Mesenchymal stem cell (in vitro differentiated cells and primary cell): ENCODE measurements at regions not wholly inside any gene's neighbourhood (a gene's known extent, or its start where the extent isn't known, plus 50 kb on each side); places are given as distances from the start of the nearest gene placed in this dataset.
"Not testable (repeated sequence)": the region's sequence is repeated elsewhere in the genome, so short reads cannot be mapped to it uniquely, and the experiment has no call there.

Experiments used
- DNase-seq: peaks from one replicate; pipeline ENCODE4 v3.0.0-alpha.2; 2013
- H2AFZ ChIP-seq: one replicate; pipeline ENCODE4 v1.6.1; 2013; ENCODE audit warnings: low read depth, mild to moderate bottlenecking, control low read depth, inconsistent platforms, low read length, moderate library complexity
- H2AK5ac ChIP-seq: 2 replicates; pipeline ENCODE4 v1.6.1; 2013; ENCODE audit warnings: low read length, moderate library complexity, mild to moderate bottlenecking, inconsistent platforms; ENCODE audit not compliant: severe bottlenecking
- H2BK120ac ChIP-seq: one replicate; pipeline ENCODE4 v1.6.1; 2013; ENCODE audit warnings: low read depth, mild to moderate bottlenecking, inconsistent platforms, low read length, moderate library complexity
- H2BK12ac ChIP-seq, 2 experiments: one replicate each; pipeline ENCODE4 v1.6.1; 2013; ENCODE audit warnings: inconsistent platforms in 2 of 2, low read length in 2 of 2, mild to moderate bottlenecking in 2 of 2, moderate library complexity in 2 of 2, control low read depth in 1 of 2
- H2BK15ac ChIP-seq: one replicate; pipeline ENCODE4 v1.6.1; 2013; ENCODE audit warnings: mild to moderate bottlenecking, low read depth, inconsistent platforms; ENCODE audit not compliant: poor library complexity, severe bottlenecking
- H2BK5ac ChIP-seq: 2 replicates; pipeline ENCODE4 v1.6.1; 2013; ENCODE audit warnings: low read depth, mild to moderate bottlenecking, low read length, control low read depth, inconsistent platforms; ENCODE audit not compliant: poor library complexity, severe bottlenecking
- H3K14ac ChIP-seq, 2 experiments: one replicate each; pipeline ENCODE4 v1.6.1; 2013; ENCODE audit warnings: inconsistent platforms in 2 of 2, low read length in 2 of 2, control low read depth in 1 of 2, mild to moderate bottlenecking in 1 of 2, moderate library complexity in 1 of 2
- H3K18ac ChIP-seq, 2 experiments: one replicate each; pipeline ENCODE4 v1.6.1; 2013; ENCODE audit warnings: inconsistent platforms in 2 of 2, low read length in 2 of 2, control low read depth in 1 of 2, low read depth in 1 of 2, mild to moderate bottlenecking in 1 of 2
- H3K23ac ChIP-seq, 2 experiments: one replicate each; pipeline ENCODE4 v1.6.1; 2013; ENCODE audit warnings: inconsistent platforms in 2 of 2, low read length in 2 of 2, mild to moderate bottlenecking in 2 of 2, moderate library complexity in 2 of 2, control low read depth in 1 of 2
- H3K27ac ChIP-seq: 2 replicates; pipeline ENCODE4 v1.5.1; 2013; ENCODE audit warnings: mild to moderate bottlenecking, moderate library complexity, low read length, control low read depth, inconsistent platforms; ENCODE audit not compliant: poor library complexity, severe bottlenecking
- H3K27me3 ChIP-seq, 2 experiments: 2 replicates each; pipeline versions ENCODE4 v1.6.1 to v1.7.0; 2013; ENCODE audit warnings: low read length in 2 of 2, mild to moderate bottlenecking in 2 of 2, moderate library complexity in 2 of 2, control low read depth in 1 of 2, inconsistent platforms in 1 of 2; ENCODE audit not compliant: control insufficient read depth in 1 of 2, insufficient read depth in 1 of 2
- H3K36me3 ChIP-seq, 2 experiments: 2 replicates each; pipeline versions ENCODE4 v1.6.1 to v1.7.0; 2013; ENCODE audit warnings: low read length in 2 of 2, control low read depth in 1 of 2, inconsistent platforms in 1 of 2, low read depth in 1 of 2, mild to moderate bottlenecking in 1 of 2; ENCODE audit not compliant: insufficient read depth in 2 of 2, control insufficient read depth in 1 of 2
- H3K4ac ChIP-seq, 2 experiments: one replicate each; pipeline ENCODE4 v1.6.1; 2013; ENCODE audit warnings: inconsistent platforms in 2 of 2, low read length in 2 of 2, mild to moderate bottlenecking in 2 of 2, moderate library complexity in 2 of 2, control low read depth in 1 of 2, low read depth in 1 of 2
- H3K4me1 ChIP-seq: 2 replicates; pipeline ENCODE4 v1.6.1; 2013; ENCODE audit warnings: low read depth, low read length, control low read depth; ENCODE audit not compliant: control insufficient read depth, insufficient read depth
- H3K4me2 ChIP-seq: 2 replicates; pipeline ENCODE4 v1.6.1; 2013; ENCODE audit warnings: low read length, mild to moderate bottlenecking, inconsistent platforms; ENCODE audit not compliant: poor library complexity, severe bottlenecking
- H3K4me3 ChIP-seq, 2 experiments: 2 replicates each; pipeline versions ENCODE4 v1.5.1 to v1.7.0; 2013; ENCODE audit warnings: low read length in 2 of 2, mild to moderate bottlenecking in 2 of 2, control low read depth in 1 of 2, low read depth in 1 of 2; ENCODE audit not compliant: insufficient read depth in 1 of 2
- H3K79me1 ChIP-seq: replicated peaks from 2 replicates; pipeline ENCODE4 v1.6.1; 2013; ENCODE audit warnings: mild to moderate bottlenecking, control low read depth, low read length, inconsistent platforms; ENCODE audit not compliant: poor library complexity, severe bottlenecking
- H3K9ac ChIP-seq: 2 replicates; pipeline ENCODE4 v1.7.0; 2013; ENCODE audit warnings: mild to moderate bottlenecking, low read length, moderate library complexity
- H3K9me3 ChIP-seq: 2 replicates; pipeline ENCODE4 v1.7.0; 2013; ENCODE audit warnings: mild to moderate bottlenecking, low read length; ENCODE audit not compliant: control insufficient read depth
- H4K8ac ChIP-seq: one replicate; pipeline ENCODE4 v1.6.1; 2013; ENCODE audit warnings: inconsistent platforms, mild to moderate bottlenecking, low read length, moderate library complexity
- H4K91ac ChIP-seq: one replicate; pipeline ENCODE4 v1.6.1; 2013; ENCODE audit warnings: mild to moderate bottlenecking, low read length, inconsistent platforms
- WGBS: methylation state at CpG from one replicate; pipeline ENCODE4 v1.1.7; 2013; ENCODE audit warnings: mixed read lengths; 5-methylcytosine and 5-hydroxymethylcytosine counted together

DNA sequence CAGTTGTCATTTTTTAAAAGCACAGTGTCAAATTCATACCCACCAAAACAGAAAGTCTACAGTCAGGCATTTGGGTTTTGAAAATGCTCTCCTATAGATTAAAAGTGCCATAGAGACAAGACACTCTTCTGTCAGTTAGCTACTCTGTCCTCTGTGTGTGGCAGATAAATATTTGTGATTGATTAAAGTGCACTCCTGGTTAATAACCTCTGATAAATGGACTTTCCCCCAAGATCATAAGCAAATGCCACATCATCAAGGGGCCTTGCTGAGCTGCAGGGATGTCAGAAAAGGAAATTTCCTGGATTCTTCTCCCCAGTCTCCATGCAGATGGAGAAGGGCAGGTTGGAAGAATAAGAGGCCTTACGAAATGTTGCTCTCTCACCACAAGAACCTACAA, 1329.5 kb upstream of the TMEM132C start:
- no peak overlapping the region for H3K27ac ChIP-seq
- no peak for DNase-seq
- WGBS: 53% methylated on average over 1 of the region's 1 CpG
- no peak overlapping the region for H3K9ac ChIP-seq
- no peaks in the 10 kb centered on the region for H3K36me3 ChIP-seq
- no peak overlapping the region for H4K8ac ChIP-seq
- H3K14ac ChIP-seq: no peak overlapping the region
- no peak overlapping the region for H3K4me3 ChIP-seq
- H2BK15ac ChIP-seq: no peak overlapping the region
- H3K4me2 ChIP-seq: no peak overlapping the region
- no peak overlapping the region for H2AFZ ChIP-seq
- no peaks in the 10 kb centered on the region for H3K27me3 ChIP-seq
- no peak overlapping the region for H2AK5ac ChIP-seq
- H2BK12ac ChIP-seq: no peak overlapping the region
- H3K9me3 ChIP-seq: no peaks in the 10 kb centered on the region
- no peak overlapping the region for H3K23ac ChIP-seq
- H3K4ac ChIP-seq: no peak overlapping the region
- no peak overlapping the region for H2BK5ac ChIP-seq
- H3K18ac ChIP-seq: no peak overlapping the region
- no peaks in the 10 kb centered on the region for H3K79me1 ChIP-seq
- no peaks in the 10 kb centered on the region for H3K4me1 ChIP-seq
- H4K91ac ChIP-seq: no peak overlapping the region
- no peak overlapping the region for H2BK120ac ChIP-seq

DNA sequence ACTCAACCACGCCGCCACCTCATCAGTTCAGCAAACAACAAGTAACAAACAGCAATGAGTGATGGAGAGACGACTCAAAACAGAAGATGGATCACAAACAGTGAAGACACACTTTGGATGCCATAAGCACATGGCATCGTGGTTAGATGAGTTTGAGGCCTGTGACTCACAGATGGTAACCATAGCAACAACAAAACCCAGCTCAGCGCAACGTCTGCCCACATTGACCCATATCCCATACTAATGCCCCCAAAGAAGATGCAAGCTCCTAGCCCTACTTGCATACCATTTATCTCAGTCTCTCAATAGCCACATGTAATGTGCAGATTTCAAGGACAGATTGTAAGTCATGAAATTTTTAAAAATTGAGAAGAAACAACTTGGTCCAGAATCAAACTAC, 1322.3 kb upstream of the TMEM132C start:
- Histone ChIP-seq H3K9ac (no peak overlapping the region), H3K4me3 (no peak overlapping the region), H3K14ac (no peak overlapping the region), H2AK5ac (no peak overlapping the region), H3K9me3 (peaks cover 4% of the 10 kb centered on the region), H3K79me1 (no peaks in the 10 kb centered on the region), H2BK120ac (no peak overlapping the region), H2BK12ac (no peak overlapping the region), H3K4ac (no peak overlapping the region), H4K8ac (no peak overlapping the region), H3K4me2 (no peak overlapping the region), H3K27me3 (no peaks in the 10 kb centered on the region), H2AFZ (no peak overlapping the region), H3K4me1 (no peaks in the 10 kb centered on the region), H3K36me3 (no peaks in the 10 kb centered on the region), H4K91ac (no peak overlapping the region), H3K27ac (no peak overlapping the region), H3K18ac (no peak overlapping the region), H3K23ac (no peak overlapping the region), H2BK15ac (no peak overlapping the region), H2BK5ac (no peak overlapping the region)
- no peak for DNase-seq
- WGBS: 68% methylated on average over 6 of the region's 6 CpGs

DNA sequence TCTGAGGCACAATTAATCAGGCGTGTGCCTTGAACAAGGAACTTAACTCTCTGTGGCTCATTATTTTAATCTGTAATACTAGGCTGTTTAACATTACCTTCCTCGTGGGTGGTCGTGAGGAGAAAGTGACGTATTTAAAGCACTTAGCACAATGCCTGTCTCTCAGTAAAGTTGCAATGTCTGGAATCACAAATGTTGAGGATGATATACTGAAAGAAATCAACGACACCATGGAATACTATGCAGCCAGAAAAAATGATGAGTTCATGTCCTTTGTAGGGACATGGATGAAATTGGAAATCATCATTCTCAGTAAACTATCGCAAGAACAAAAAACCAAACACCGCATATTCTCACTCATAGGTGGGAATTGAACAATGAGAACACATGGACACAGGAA, 1320.0 kb upstream of the TMEM132C start:
- not testable (repeated sequence) for DNase-seq, H3K14ac ChIP-seq, H2BK120ac ChIP-seq, H3K4me3 ChIP-seq, H4K8ac ChIP-seq, H3K4me1 ChIP-seq, H3K4me2 ChIP-seq, H3K4ac ChIP-seq, H3K9ac ChIP-seq, H2BK12ac ChIP-seq, H2BK15ac ChIP-seq, H3K23ac ChIP-seq, H3K79me1 ChIP-seq, H3K27ac ChIP-seq, H3K18ac ChIP-seq, H3K9me3 ChIP-seq, H3K36me3 ChIP-seq, H2AK5ac ChIP-seq, H4K91ac ChIP-seq, H3K27me3 ChIP-seq, H2AFZ ChIP-seq, H2BK5ac ChIP-seq
- 72% methylated on average over 4 of the region's 7 CpGs for WGBS

DNA sequence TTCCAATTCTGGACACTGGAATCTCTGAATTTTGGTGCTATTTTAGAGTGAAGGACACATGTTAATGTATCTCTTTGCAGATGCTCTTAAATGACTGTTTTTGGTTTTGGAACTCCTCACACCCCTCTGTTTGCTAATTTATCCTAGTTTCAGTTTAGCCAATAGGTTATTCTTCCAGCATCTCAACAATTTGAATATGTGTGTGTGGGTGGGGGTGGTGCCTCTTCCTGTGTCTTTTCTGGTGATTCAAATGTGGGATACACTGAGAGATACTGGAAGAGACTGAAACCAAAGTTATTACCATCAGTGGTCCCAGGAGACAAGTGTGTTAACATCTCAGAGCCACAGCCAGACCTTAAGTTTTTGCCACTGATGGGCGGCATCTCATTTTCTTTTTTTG, 1317.4 kb upstream of the TMEM132C start:
- Histone ChIP-seq H3K14ac (no peak overlapping the region), H3K4me1 (no peaks in the 10 kb centered on the region)
- WGBS: no CpG with 5 or more reads among the region's 1 CpG

More for the DNA sequence above, 1317.4 kb upstream of the TMEM132C start:
- no peak overlapping the region for H3K23ac ChIP-seq
- H4K8ac ChIP-seq: no peak overlapping the region
- H2AFZ ChIP-seq: no peak overlapping the region
- H3K9ac ChIP-seq: no peak overlapping the region
- H3K4me3 ChIP-seq: no peak overlapping the region
- no peak overlapping the region for H2BK120ac ChIP-seq
- H3K4ac ChIP-seq: no peak overlapping the region
- no peaks in the 10 kb centered on the region for H3K36me3 ChIP-seq
- no peak overlapping the region for H2BK15ac ChIP-seq
- DNase-seq: no peak
- H4K91ac ChIP-seq: no peak overlapping the region
- H2AK5ac ChIP-seq: no peak overlapping the region
- H3K9me3 ChIP-seq: peaks cover 4% of the 10 kb centered on the region
- no peak overlapping the region for H2BK12ac ChIP-seq
- no peak overlapping the region for H3K4me2 ChIP-seq
- H2BK5ac ChIP-seq: no peak overlapping the region
- H3K79me1 ChIP-seq: no peaks in the 10 kb centered on the region
- H3K27me3 ChIP-seq: no peaks in the 10 kb centered on the region
- H3K18ac ChIP-seq: no peak overlapping the region
- H3K27ac ChIP-seq: no peak overlapping the region
